ENCODE measurements at regions not wholly inside any gene's neighbourhood (a gene's known extent, or its start where the extent isn't known, plus 50 kb on each side); places are given as distances from the start of the nearest gene placed in this dataset.
A peak's percentile ranks its signal among the peaks of the same experiment; 100 is the strongest.

DNA sequence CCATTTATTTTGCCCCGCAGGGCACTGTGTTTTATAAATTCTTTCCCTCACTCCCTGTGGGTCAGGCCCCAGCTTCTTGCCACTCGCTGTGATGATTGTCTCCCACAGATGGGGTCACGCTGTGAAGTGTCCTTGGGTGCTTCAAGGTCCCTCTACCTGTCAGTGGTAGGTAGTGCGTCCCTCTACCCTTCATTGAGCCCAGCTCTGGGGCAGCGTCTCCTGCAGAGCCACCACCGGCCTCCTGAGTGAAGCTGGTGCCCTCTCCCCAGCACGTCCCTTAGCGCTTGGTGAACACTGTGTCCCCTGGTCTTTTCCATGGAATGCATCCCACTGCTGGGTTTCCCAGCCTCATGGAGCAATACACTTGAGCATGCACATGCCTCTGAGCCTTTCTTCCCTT lies 108.2 kb downstream of the NRN1 start:
- no peaks in the 10 kb centered on the region for H3K4me1 ChIP-seq (replicated peaks in 1 of 2; ENCODE audit: control insufficient read depth in 2 of 2, insufficient read depth in 2 of 2, low read length in 2 of 2)
- intact Hi-C loops (cut with micrococcal nuclease) = no loop called here
- ATAC-seq (peak; percentile 70), DNase-seq (ENCODE audit: extremely low read depth in 1 of 4, low spot score in 3 of 4) (peak in 3 of 4 experiments; percentile 14 to 19 (median 18)), FAIRE-seq (no peak)
- no peak overlapping the region for H3K9ac ChIP-seq (ENCODE audit: insufficient read depth in 1 of 2, low read depth in 2 of 2, low read length in 2 of 2)
- H3K27ac ChIP-seq (ENCODE audit: extremely low read depth, low read depth, low read length) = no peak overlapping the region
- BruUV-seq (replicated peaks) = no TSS peak
- H3K27me3 ChIP-seq (ENCODE audit: control insufficient read depth in 2 of 2, insufficient read depth in 2 of 2, low read length in 2 of 2) = 0 out of 5 replicates have a peak, but pooled peaks cover 0 to 6% of the 10 kb centered on the region in 2 experiments
- in situ Hi-C loops (cut with MboI) = no loop called here
- TF ChIP-seq, protein P1, sequence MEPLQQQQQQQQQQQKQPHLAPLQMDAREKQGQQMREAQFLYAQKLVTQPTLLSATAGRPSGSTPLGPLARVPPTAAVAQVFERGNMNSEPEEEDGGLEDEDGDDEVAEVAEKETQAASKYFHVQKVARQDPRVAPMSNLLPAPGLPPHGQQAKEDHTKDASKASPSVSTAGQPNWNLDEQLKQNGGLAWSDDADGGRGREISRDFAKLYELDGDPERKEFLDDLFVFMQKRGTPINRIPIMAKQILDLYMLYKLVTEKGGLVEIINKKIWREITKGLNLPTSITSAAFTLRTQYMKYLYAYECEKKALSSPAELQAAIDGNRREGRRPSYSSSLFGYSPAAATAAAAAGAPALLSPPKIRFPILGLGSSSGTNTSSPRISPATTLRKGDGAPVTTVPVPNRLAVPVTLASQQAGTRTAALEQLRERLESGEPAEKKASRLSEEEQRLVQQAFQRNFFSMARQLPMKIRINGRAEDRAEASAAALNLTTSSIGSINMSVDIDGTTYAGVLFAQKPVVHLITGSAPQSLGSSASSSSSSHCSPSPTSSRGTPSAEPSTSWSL (CRISPR knock-in tag; IDR thresholded peaks at IDR 0.05; ENCODE audit: borderline replicate concordance) = no peak
- TF ChIP-seq, protein P2, sequence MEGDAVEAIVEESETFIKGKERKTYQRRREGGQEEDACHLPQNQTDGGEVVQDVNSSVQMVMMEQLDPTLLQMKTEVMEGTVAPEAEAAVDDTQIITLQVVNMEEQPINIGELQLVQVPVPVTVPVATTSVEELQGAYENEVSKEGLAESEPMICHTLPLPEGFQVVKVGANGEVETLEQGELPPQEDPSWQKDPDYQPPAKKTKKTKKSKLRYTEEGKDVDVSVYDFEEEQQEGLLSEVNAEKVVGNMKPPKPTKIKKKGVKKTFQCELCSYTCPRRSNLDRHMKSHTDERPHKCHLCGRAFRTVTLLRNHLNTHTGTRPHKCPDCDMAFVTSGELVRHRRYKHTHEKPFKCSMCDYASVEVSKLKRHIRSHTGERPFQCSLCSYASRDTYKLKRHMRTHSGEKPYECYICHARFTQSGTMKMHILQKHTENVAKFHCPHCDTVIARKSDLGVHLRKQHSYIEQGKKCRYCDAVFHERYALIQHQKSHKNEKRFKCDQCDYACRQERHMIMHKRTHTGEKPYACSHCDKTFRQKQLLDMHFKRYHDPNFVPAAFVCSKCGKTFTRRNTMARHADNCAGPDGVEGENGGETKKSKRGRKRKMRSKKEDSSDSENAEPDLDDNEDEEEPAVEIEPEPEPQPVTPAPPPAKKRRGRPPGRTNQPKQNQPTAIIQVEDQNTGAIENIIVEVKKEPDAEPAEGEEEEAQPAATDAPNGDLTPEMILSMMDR (IDR thresholded peaks at IDR 0.05 in 2 of 3, conservative IDR thresholded peaks at IDR 0.05 in 1 of 3; ENCODE audit: insufficient read depth in 2 of 3, low read depth in 1 of 3, low read length in 3 of 3) = peak; percentile 3 to 34 (median 11); a peak in 1 of 6 replicates
- no peak for TF ChIP-seq MAZ (CRISPR knock-in tag; conservative IDR thresholded peaks at IDR 0.05 in 1 of 2, IDR thresholded peaks at IDR 0.05 in 1 of 2)
- POLR2A ChIA-PET = no interaction called here
- H3K9me3 ChIP-seq (replicated peaks; ENCODE audit: control insufficient read depth, insufficient read depth, low read depth, low read length) = no peaks in the 10 kb centered on the region
- 0% methylated on average over 7 of the region's 8 CpGs for WGBS (ENCODE audit: insufficient coverage, low coverage, missing lambda C conversion rate)
- H4K20me1 ChIP-seq (replicated peaks; ENCODE audit: control insufficient read depth, insufficient read depth, low read length) = no peaks in the 10 kb centered on the region; the same call in 1 of the 2 replicates
- H3K4me3 ChIP-seq = no peak overlapping the region
- CTCF ChIA-PET (ENCODE audit: low intra/inter-chr PET ratio) = no interaction called here
- no peaks in the 10 kb centered on the region for H3K9me1 ChIP-seq (ENCODE audit: control insufficient read depth, insufficient read depth, low read length)
- H3K4me2 ChIP-seq (ENCODE audit: insufficient read depth, low read length) = no peak overlapping the region
- H3K79me2 ChIP-seq (ENCODE audit: control insufficient read depth, insufficient read depth, low read length) = no peaks in the 10 kb centered on the region
- H2AFZ ChIP-seq (ENCODE audit: low read depth, low read length) = no peak overlapping the region
- no peaks in the 10 kb centered on the region for H3K36me3 ChIP-seq (ENCODE audit: control insufficient read depth, insufficient read depth, low read length)

All from K562 (cell line).